ENCODE measurements at regions not wholly inside any gene's neighbourhood (a gene's known extent, or its start where the extent isn't known, plus 50 kb on each side); places are given as distances from the start of the nearest gene placed in this dataset.

- no peak for FAIRE-seq
These were observed 135.0 kb upstream of the ARL4C start for GRCh38 chr2:234631646-234632514.

- no peak for FAIRE-seq
These were observed 133.9 kb upstream of the ARL4C start for GRCh38 chr2:234630801-234631261.

- FAIRE-seq = no peak
These were observed 132.7 kb upstream of the ARL4C start for GRCh38 chr2:234629596-234629995.

GRCh38 chr2:234628953-234629352 lies 132.1 kb upstream of the ARL4C start:
- FAIRE-seq = no peak

- FAIRE-seq = no peak
These were observed 130.4 kb upstream of the ARL4C start for GRCh38 chr2:234627308-234627707.

GRCh38 chr2:234626566-234627130 lies 129.8 kb upstream of the ARL4C start:
- FAIRE-seq = no peak

GRCh38 chr2:234625626-234626250 lies 128.9 kb upstream of the ARL4C start:
- FAIRE-seq = no peak

GRCh38 chr2:234623521-234623991 lies 126.7 kb upstream of the ARL4C start:
- no peak for FAIRE-seq

- no peak for FAIRE-seq
These were observed 124.2 kb upstream of the ARL4C start for GRCh38 chr2:234621120-234621519.

- FAIRE-seq = no peak
These were observed 123.1 kb upstream of the ARL4C start for GRCh38 chr2:234620018-234620417.

- no peak for FAIRE-seq
These were observed 118.9 kb upstream of the ARL4C start for GRCh38 chr2:234615643-234616356.

GRCh38 chr2:234611209-234611608 lies 114.3 kb upstream of the ARL4C start:
- no peak for FAIRE-seq

GRCh38 chr2:234608946-234609345 lies 112.1 kb upstream of the ARL4C start:
- no peak for FAIRE-seq

GRCh38 chr2:234607691-234608090 lies 110.8 kb upstream of the ARL4C start:
- no peak for FAIRE-seq

GRCh38 chr2:234606896-234607295 lies 110.0 kb upstream of the ARL4C start:
- FAIRE-seq = no peak

- no peak for FAIRE-seq
These were observed 106.7 kb upstream of the ARL4C start for GRCh38 chr2:234603619-234604018.

GRCh38 chr2:234601213-234601612 lies 104.3 kb upstream of the ARL4C start:
- no peak for FAIRE-seq

GRCh38 chr2:234597576-234597861 lies 100.6 kb upstream of the ARL4C start:
- no peak for FAIRE-seq

GRCh38 chr2:234596696-234597575 lies 100.1 kb upstream of the ARL4C start:
- FAIRE-seq = no peak

GRCh38 chr2:234595829-234596228 lies 98.9 kb upstream of the ARL4C start:
- no peak for FAIRE-seq

- FAIRE-seq = no peak
These were observed 97.8 kb upstream of the ARL4C start for GRCh38 chr2:234594715-234595114.

- no peak for FAIRE-seq
These were observed 96.8 kb upstream of the ARL4C start for GRCh38 chr2:234593636-234594035.

Data from G401.6 (cell line).